Mesendoderm (in vitro differentiated cells): ENCODE measurements at regions not wholly inside any gene's neighbourhood (a gene's known extent, or its start where the extent isn't known, plus 50 kb on each side); places are given as distances from the start of the nearest gene placed in this dataset.

Source experiments
- DNase-seq: peaks from one replicate; pipeline ENCODE4 v3.0.0; 2013
- H2AK5ac ChIP-seq: 2 replicates; pipeline ENCODE4 v1.6.1; 2013; ENCODE audit warnings: low read length, inconsistent platforms
- H2BK120ac ChIP-seq: 2 replicates; pipeline ENCODE4 v1.6.1; 2013; ENCODE audit warnings: low read depth, mild to moderate bottlenecking, low read length, moderate library complexity, mixed read lengths
- H2BK15ac ChIP-seq: replicated peaks from 2 replicates; pipeline ENCODE4 v1.6.1; 2013; ENCODE audit warnings: low read depth, mild to moderate bottlenecking, moderate library complexity
- H2BK5ac ChIP-seq: 2 replicates; pipeline ENCODE4 v1.6.1; 2013; ENCODE audit warnings: low read length, inconsistent platforms
- H3K18ac ChIP-seq: 2 replicates; pipeline ENCODE4 v1.6.1; 2013; ENCODE audit warnings: mild to moderate bottlenecking, low read length, mixed read lengths
- H3K23ac ChIP-seq: one replicate; pipeline ENCODE4 v1.6.1; 2013; ENCODE audit warnings: low read length
- H3K27ac ChIP-seq: 2 replicates; pipeline ENCODE4 v1.5.1; 2013; ENCODE audit warnings: low read depth, mild to moderate bottlenecking, inconsistent platforms, low read length, moderate library complexity
- H3K27me3 ChIP-seq: 2 replicates; pipeline ENCODE4 v1.6.1; 2013; ENCODE audit warnings: low read length, control low read depth, mild to moderate bottlenecking, inconsistent platforms; ENCODE audit not compliant: insufficient read depth, poor library complexity
- H3K36me3 ChIP-seq: 2 replicates; pipeline ENCODE4 v1.6.1; 2013; ENCODE audit warnings: low read length, inconsistent platforms; ENCODE audit not compliant: control insufficient read depth, insufficient read depth
- H3K4ac ChIP-seq: one replicate; pipeline ENCODE4 v1.6.1; 2013; ENCODE audit warnings: low read depth, mild to moderate bottlenecking, low read length, moderate library complexity
- H3K4me1 ChIP-seq: 2 replicates; pipeline ENCODE4 v1.6.1; 2013; ENCODE audit warnings: low read depth, low read length, inconsistent platforms; ENCODE audit not compliant: control insufficient read depth
- H3K4me2 ChIP-seq: 2 replicates; pipeline ENCODE4 v1.6.1; 2013; ENCODE audit warnings: low read length
- H3K4me3 ChIP-seq: 2 replicates; pipeline ENCODE4 v1.5.1; 2013; ENCODE audit warnings: mild to moderate bottlenecking, low read length
- H3K56ac ChIP-seq: one replicate; pipeline ENCODE4 v1.6.1; 2013; ENCODE audit warnings: low read length
- H3K79me1 ChIP-seq: 2 replicates; pipeline ENCODE4 v1.6.1; 2013; ENCODE audit warnings: low read length, inconsistent platforms
- H3K79me2 ChIP-seq: 2 replicates; pipeline ENCODE4 v1.6.1; 2013; ENCODE audit warnings: mild to moderate bottlenecking, low read length; ENCODE audit not compliant: control insufficient read depth, insufficient read depth
- H3K9ac ChIP-seq: 2 replicates; pipeline ENCODE4 v1.6.1; 2013; ENCODE audit warnings: low read length, inconsistent platforms
- H4K5ac ChIP-seq: one replicate; pipeline ENCODE4 v1.6.1; 2013; ENCODE audit warnings: low read length
- H4K8ac ChIP-seq: one replicate; pipeline ENCODE4 v1.6.1; 2013; ENCODE audit warnings: low read depth, mild to moderate bottlenecking, control low read depth, low read length, moderate library complexity
- WGBS: extraction: QIAGEN DNeasy Blood & Tissue Kit; methylation state at CpG from one replicate; pipeline ENCODE4 v1.1.7; 2013; ENCODE audit warnings: low lambda C conversion rate, missing lambda C conversion rate; ENCODE audit not compliant: insufficient coverage; ENCODE audit errors: extremely low coverage; 5-methylcytosine and 5-hydroxymethylcytosine counted together

- Histone ChIP-seq H3K36me3 (no peaks in the 10 kb centered on the region), H3K79me1 (no peaks in the 10 kb centered on the region), H2AK5ac (peak overlapping the region; percentile 38), H2BK120ac (peak overlapping the region; percentile 85), H3K27me3 (no peaks in the 10 kb centered on the region), H3K4me3 (no peak overlapping the region), H3K23ac (no peak overlapping the region), H4K5ac (no peak overlapping the region), H3K4ac (peak overlapping the region; percentile 57), H3K27ac (no peak overlapping the region), H4K8ac (no peak overlapping the region), H3K4me2 (no peak overlapping the region), H2BK5ac (peak overlapping the region; percentile 17), H2BK15ac (peak overlapping the region; percentile 80), H3K18ac (peak overlapping the region; percentile 78), H3K56ac (peak overlapping the region; percentile 44), H3K9ac (no peak overlapping the region), H3K79me2 (no peaks in the 10 kb centered on the region), H3K4me1 (peaks cover 8% of the 10 kb centered on the region)
- no CpG with 5 or more reads among the region's 1 CpG for WGBS
- no peak for DNase-seq
Measured at GRCh38 chr18:51623653-51624052, 426.2 kb upstream of the MEX3C start.

GRCh38 chr18:51630706-51631105 lies 433.2 kb upstream of the MEX3C start:
- Histone ChIP-seq H3K4me1 (no peaks in the 10 kb centered on the region), H3K23ac (no peak overlapping the region), H3K27ac (no peak overlapping the region), H4K5ac (no peak overlapping the region), H3K4me2 (no peak overlapping the region), H3K79me1 (no peaks in the 10 kb centered on the region), H3K79me2 (no peaks in the 10 kb centered on the region), H3K4ac (no peak overlapping the region), H3K56ac (no peak overlapping the region), H3K4me3 (no peak overlapping the region), H2BK120ac (no peak overlapping the region), H4K8ac (no peak overlapping the region), H3K27me3 (no peaks in the 10 kb centered on the region), H3K18ac (no peak overlapping the region), H3K9ac (no peak overlapping the region), H2BK5ac (no peak overlapping the region), H2AK5ac (no peak overlapping the region), H2BK15ac (no peak overlapping the region), H3K36me3 (no peaks in the 10 kb centered on the region)
- no peak for DNase-seq

- no peak for DNase-seq
- H4K8ac ChIP-seq, result no peak overlapping the region
Measured at GRCh38 chr18:51637881-51638280, 440.4 kb upstream of the MEX3C start.

GRCh38 chr18:51639541-51639940 lies 442.1 kb upstream of the MEX3C start:
- Histone ChIP-seq H3K4me2 (no peak overlapping the region), H3K23ac (no peak overlapping the region), H2BK120ac (no peak overlapping the region), H3K4me1 (peaks cover 12% of the 10 kb centered on the region), H3K79me1 (no peaks in the 10 kb centered on the region), H3K79me2 (no peaks in the 10 kb centered on the region), H3K36me3 (no peaks in the 10 kb centered on the region), H4K5ac (no peak overlapping the region), H3K9ac (no peak overlapping the region), H3K4ac (no peak overlapping the region), H3K4me3 (no peak overlapping the region), H3K56ac (no peak overlapping the region), H2AK5ac (no peak overlapping the region), H2BK15ac (no peak overlapping the region), H3K27ac (no peak overlapping the region), H2BK5ac (no peak overlapping the region), H4K8ac (no peak overlapping the region), H3K18ac (no peak overlapping the region), H3K27me3 (no peaks in the 10 kb centered on the region)
- DNase-seq, result no peak

More at GRCh38 chr18:51637881-51638280, 440.4 kb upstream of the MEX3C start:
- no peak overlapping the region for H3K4ac ChIP-seq
- H2BK120ac ChIP-seq, result no peak overlapping the region
- H3K4me3 ChIP-seq, result no peak overlapping the region
- H3K27me3 ChIP-seq, result no peaks in the 10 kb centered on the region
- H2BK5ac ChIP-seq, result no peak overlapping the region
- no peak overlapping the region for H3K9ac ChIP-seq
- H3K79me1 ChIP-seq, result no peaks in the 10 kb centered on the region
- no peak overlapping the region for H3K56ac ChIP-seq
- H3K4me2 ChIP-seq, result no peak overlapping the region
- H3K23ac ChIP-seq, result no peak overlapping the region
- H3K27ac ChIP-seq, result no peak overlapping the region
- no peak overlapping the region for H2AK5ac ChIP-seq
- 100% methylated on average over 1 of the region's 4 CpGs for WGBS
- no peaks in the 10 kb centered on the region for H3K36me3 ChIP-seq
- H2BK15ac ChIP-seq, result no peak overlapping the region
- peaks cover 4% of the 10 kb centered on the region for H3K4me1 ChIP-seq
- H3K18ac ChIP-seq, result no peak overlapping the region
- H3K79me2 ChIP-seq, result no peaks in the 10 kb centered on the region
- no peak overlapping the region for H4K5ac ChIP-seq

- Histone ChIP-seq H3K27ac (peak overlapping the region; percentile 49), H4K8ac (no peak overlapping the region), H3K23ac (no peak overlapping the region), H3K4me2 (no peak overlapping the region), H2BK5ac (peak overlapping the region; percentile 73), H3K4ac (peak overlapping the region; percentile 8), H3K4me3 (no peak overlapping the region), H3K36me3 (no peaks in the 10 kb centered on the region), H3K9ac (no peak overlapping the region), H3K79me2 (no peaks in the 10 kb centered on the region), H3K79me1 (no peaks in the 10 kb centered on the region), H3K4me1 (peaks cover 12% of the 10 kb centered on the region), H4K5ac (no peak overlapping the region), H2AK5ac (no peak overlapping the region), H2BK120ac (no peak overlapping the region), H2BK15ac (no peak overlapping the region), H3K18ac (no peak overlapping the region), H3K27me3 (no peaks in the 10 kb centered on the region), H3K56ac (peak overlapping the region; percentile 44)
- DNase-seq, result peak; percentile 56
- no CpG with 5 or more reads among the region's 2 CpGs for WGBS
Measured at GRCh38 chr18:51643483-51643882, 446.0 kb upstream of the MEX3C start.

- Histone ChIP-seq H3K79me2 (no peaks in the 10 kb centered on the region), H2BK15ac (no peak overlapping the region), H3K4ac (no peak overlapping the region), H2BK5ac (no peak overlapping the region), H4K8ac (no peak overlapping the region), H3K27ac (no peak overlapping the region), H3K4me3 (no peak overlapping the region), H3K4me1 (peaks cover 12% of the 10 kb centered on the region), H3K4me2 (no peak overlapping the region), H4K5ac (no peak overlapping the region), H3K9ac (no peak overlapping the region), H2BK120ac (no peak overlapping the region), H3K23ac (no peak overlapping the region), H3K79me1 (no peaks in the 10 kb centered on the region), H3K56ac (no peak overlapping the region), H3K36me3 (no peaks in the 10 kb centered on the region), H2AK5ac (no peak overlapping the region), H3K27me3 (no peaks in the 10 kb centered on the region), H3K18ac (no peak overlapping the region)
- no peak for DNase-seq
Measured at GRCh38 chr18:51645607-51646006, 448.1 kb upstream of the MEX3C start.
